Keratinocyte (primary cell): ENCODE measurements at regions not wholly inside any gene's neighbourhood (a gene's known extent, or its start where the extent isn't known, plus 50 kb on each side); places are given as distances from the start of the nearest gene placed in this dataset.

ENCODE experiments used
- DNase-seq: peaks from one replicate; pipeline ENCODE4 v3.0.0-alpha.2; 2011; ENCODE audit warnings: low read depth, missing footprints, low spot score
- FAIRE-seq: peaks from 2 replicates; lab custom pipeline; 2011; peaks lifted over from hg19 to GRCh38; lab: Jason Lieb, UNC
- H2AFZ ChIP-seq: 2 replicates; pipeline ENCODE4 v1.6.0; 2012; ENCODE audit warnings: low read length, control low read depth, inconsistent platforms; ENCODE audit not compliant: control insufficient read depth
- H3K27ac ChIP-seq: 2 replicates; pipeline ENCODE4 v1.5.1; 2011; ENCODE audit warnings: low read length; ENCODE audit not compliant: control insufficient read depth, insufficient read depth
- H3K27me3 ChIP-seq: 3 replicates; pipeline ENCODE4 v1.6.0; 2011; ENCODE audit warnings: low read length; ENCODE audit not compliant: control insufficient read depth, insufficient read depth; ENCODE audit errors: extremely low read depth
- H3K36me3 ChIP-seq, 2 experiments: 2 replicates in 1 of 2; 3 replicates in 1 of 2; pipeline ENCODE4 v1.5.1; 2011; ENCODE audit warnings: low read length in 2 of 2, mild to moderate bottlenecking in 1 of 2; ENCODE audit not compliant: control insufficient read depth in 2 of 2, insufficient read depth in 2 of 2; ENCODE audit errors: extremely low read depth in 1 of 2
- H3K4me1 ChIP-seq: 3 replicates; pipeline ENCODE4 v1.5.1; 2011; ENCODE audit warnings: low read length; ENCODE audit not compliant: control insufficient read depth, insufficient read depth; ENCODE audit errors: extremely low read depth
- H3K4me2 ChIP-seq: 3 replicates; pipeline ENCODE4 v1.6.0; 2011; ENCODE audit warnings: low read depth, low read length; ENCODE audit not compliant: control insufficient read depth, insufficient read depth; ENCODE audit errors: extremely low read depth
- H3K4me3 ChIP-seq, 3 experiments: fragments of 200-600 bp in 1 of 3; sonication (generic) in 1 of 3; 2 replicates in 2 of 3; 3 replicates in 1 of 3; pipeline ENCODE4 v1.5.1; 2011 to 2016; ENCODE audit warnings: low read length in 3 of 3, mild to moderate bottlenecking in 3 of 3, control low read depth in 2 of 3, inconsistent platforms in 1 of 3, low read depth in 1 of 3, mixed read lengths in 1 of 3, mixed run types in 1 of 3, moderate library complexity in 1 of 3; ENCODE audit not compliant: control insufficient read depth in 2 of 3, insufficient read depth in 2 of 3; ENCODE audit errors: extremely low read depth in 1 of 3
- H3K79me2 ChIP-seq: 2 replicates; pipeline ENCODE4 v1.6.0; 2012; ENCODE audit warnings: low read length; ENCODE audit not compliant: control insufficient read depth, insufficient read depth
- H3K9ac ChIP-seq: 3 replicates; pipeline ENCODE4 v1.6.0; 2011; ENCODE audit warnings: low read length; ENCODE audit not compliant: control insufficient read depth, insufficient read depth; ENCODE audit errors: extremely low read depth
- H3K9me1 ChIP-seq: 3 replicates; pipeline ENCODE4 v1.6.0; 2011; ENCODE audit warnings: low read length; ENCODE audit not compliant: control insufficient read depth, insufficient read depth; ENCODE audit errors: extremely low read depth
- H3K9me3 ChIP-seq: 2 replicates; pipeline ENCODE4 v1.5.1; 2012; ENCODE audit warnings: low read depth, low read length; ENCODE audit not compliant: control insufficient read depth
- H4K20me1 ChIP-seq: 3 replicates; pipeline ENCODE4 v1.6.0; 2011; ENCODE audit warnings: low read length; ENCODE audit not compliant: control insufficient read depth, insufficient read depth; ENCODE audit errors: extremely low read depth
- CTCF ChIP-seq, 3 experiments: IDR thresholded peaks in 1 of 3; conservative IDR thresholded peaks in 1 of 3; optimal IDR thresholded peaks in 1 of 3; 2 replicates in 2 of 3; 3 replicates in 1 of 3; pipeline versions ENCODE3 to v1.5.1; 2011; ENCODE audit warnings: low read length in 3 of 3, mild to moderate bottlenecking in 3 of 3, moderate library complexity in 2 of 3, control low read depth in 1 of 3, inconsistent platforms in 1 of 3; ENCODE audit not compliant: insufficient read depth in 2 of 3; ENCODE audit errors: extremely low read depth in 1 of 3
- EZH2 ChIP-seq: IDR thresholded peaks from one replicate; pipeline ENCODE4 v1.6.1; 2012; ENCODE audit warnings: inconsistent platforms, mild to moderate bottlenecking, low read length, moderate library complexity
- dilution Hi-C: fragments of 300-500 bp; cut with MboI; formaldehyde crosslinking; loops from one replicate; pipeline ENCODE4 v1.7.0; 2020; ENCODE audit warnings: low sequenced_read_pairs; ENCODE audit not compliant: extremely low pct_ligation_motif_present

GRCh38 chr1:25012966-25013962 lies 83.2 kb upstream of the RUNX3 start:
- Histone ChIP-seq H3K9me1 (no peaks in the 10 kb centered on the region), H3K36me3 (no peaks in the 10 kb centered on the region), H2AFZ (no peak overlapping the region), H3K9me3 (no peaks in the 10 kb centered on the region), H3K79me2 (no peaks in the 10 kb centered on the region), H4K20me1 (no peaks in the 10 kb centered on the region), H3K4me2 (no peak overlapping the region), H3K27me3 (no peaks in the 10 kb centered on the region), H3K4me3 (no peak overlapping the region), H3K9ac (no peak overlapping the region), H3K27ac (no peak overlapping the region), H3K4me1 (no peaks in the 10 kb centered on the region)
- dilution Hi-C loops = no loop called here
- FAIRE-seq (no peak), DNase-seq (no peak)
- TF ChIP-seq CTCF (optimal IDR thresholded peaks at IDR 0.05 in 1 of 3, IDR thresholded peaks at IDR 0.05 in 1 of 3, conservative IDR thresholded peaks at IDR 0.05 in 1 of 3; ENCODE audit: extremely low read depth in 1 of 3, insufficient read depth in 2 of 3, low read length in 3 of 3) (no peak), EZH2 (no peak)

GRCh38 chr1:25011943-25012638 lies 82.0 kb upstream of the RUNX3 start:
- Histone ChIP-seq H3K9ac (no peak overlapping the region), H4K20me1 (no peaks in the 10 kb centered on the region), H3K27me3 (peaks cover 3% of the 10 kb centered on the region), H3K27ac (no peak overlapping the region), H3K36me3 (no peaks in the 10 kb centered on the region), H2AFZ (no peak overlapping the region), H3K9me3 (no peaks in the 10 kb centered on the region), H3K4me3 (no peak overlapping the region), H3K4me1 (peaks cover 4% of the 10 kb centered on the region), H3K4me2 (no peak overlapping the region), H3K79me2 (no peaks in the 10 kb centered on the region), H3K9me1 (no peaks in the 10 kb centered on the region)
- FAIRE-seq = no peak
- DNase-seq = no peak
- dilution Hi-C loops = no loop called here
- TF ChIP-seq EZH2 (no peak), CTCF (optimal IDR thresholded peaks at IDR 0.05 in 1 of 3, IDR thresholded peaks at IDR 0.05 in 1 of 3, conservative IDR thresholded peaks at IDR 0.05 in 1 of 3; ENCODE audit: extremely low read depth in 1 of 3, insufficient read depth in 2 of 3, low read length in 3 of 3) (no peak)
